C4-2B (cell line): ENCODE measurements at regions not wholly inside any gene's neighbourhood (a gene's known extent, or its start where the extent isn't known, plus 50 kb on each side); places are given as distances from the start of the nearest gene placed in this dataset.

ENCODE experiments used
- CTCF ChIP-seq: fragments of 450-650 bp; conservative IDR thresholded peaks from 2 replicates; pipeline ENCODE4 v1.5.1; 2017; ENCODE audit warnings: mild to moderate bottlenecking
- ZFX ChIP-seq: fragments of 450-650 bp; IDR thresholded peaks from 2 replicates; pipeline ENCODE4 v1.6.1; 2017

GRCh38 chr2:236991874-236992273 lies 93.8 kb upstream of the COPS8 start:
- TF ChIP-seq CTCF = no peak
- no peak for TF ChIP-seq ZFX
